GM12878 (cell line): ENCODE measurements at regions not wholly inside any gene's neighbourhood (a gene's known extent, or its start where the extent isn't known, plus 50 kb on each side); places are given as distances from the start of the nearest gene placed in this dataset.

Source experiments
- ATAC-seq: fragments of 200-7000 bp; cut with Tn5 transposase; 3 replicates; pipeline ENCODE4 v1.9.1; 2020; ENCODE audit warnings: mild to moderate bottlenecking, moderate library complexity
- BruUV-seq: library from RNA; stranded (reverse); fragments of 400-500 nt; replicated peaks from 2 replicates; lab custom pipeline; 2021; lab: Mats Ljungman, UMichigan
- CTCF ChIA-PET: fragments of 300-600 bp; sonication (Branson Sonifier 250); formaldehyde crosslinking; extraction: SDS; loops from one replicate; lab custom pipeline; 2021; ENCODE audit warnings: inconsistent platforms; lab: Yijun Ruan, JAX
- POLR2A ChIA-PET: fragments of 350-600 bp; formaldehyde crosslinking; extraction: SDS; loops from one replicate; lab custom pipeline; 2021; ENCODE audit warnings: inconsistent platforms; lab: Charles Lee
- RAD21 ChIA-PET: fragments of 300-600 bp; sonication (Branson Sonifier 250); formaldehyde crosslinking; loops from one replicate; lab custom pipeline; 2023; ENCODE audit warnings: antibody characterized with exemption; ENCODE audit not compliant: unreplicated experiment; lab: Charles Lee
- SMC1A ChIA-PET: fragments of 300-600 bp; sonication (Branson Sonifier 250); formaldehyde crosslinking; loops from one replicate; lab custom pipeline; 2023; ENCODE audit not compliant: unreplicated experiment, uncharacterized antibody; lab: Charles Lee
- DNase-seq: peaks from one replicate; pipeline ENCODE4 v3.0.0-alpha.2; 2011; ENCODE audit warnings: low read depth, low spot score
- FAIRE-seq: peaks from 3 replicates; lab custom pipeline; 2011; peaks lifted over from hg19 to GRCh38; lab: Jason Lieb, UNC
- H2AFZ ChIP-seq: 2 replicates; pipeline ENCODE4 v1.6.0; 2011; ENCODE audit warnings: low read depth, low read length, control low read depth; ENCODE audit not compliant: control insufficient read depth
- H3K27ac ChIP-seq: 2 replicates; pipeline ENCODE4 v1.5.1; 2011; ENCODE audit warnings: control low read depth; ENCODE audit not compliant: control insufficient read depth, insufficient read depth
- H3K27me3 ChIP-seq, 2 experiments: replicated peaks in 1 of 2; 2 replicates each; pipeline versions ENCODE4 v1.6.0 to v1.6.1; 2011; ENCODE audit warnings: low read length in 1 of 2; ENCODE audit not compliant: control insufficient read depth in 2 of 2, insufficient read depth in 2 of 2
- H3K36me3 ChIP-seq, 2 experiments: 2 replicates each; pipeline ENCODE4 v1.5.1; 2011; ENCODE audit warnings: low read length in 1 of 2; ENCODE audit not compliant: control insufficient read depth in 2 of 2, insufficient read depth in 2 of 2
- H3K4me1 ChIP-seq: 2 replicates; pipeline ENCODE4 v1.6.1; 2011; ENCODE audit warnings: mild to moderate bottlenecking, low read length, moderate library complexity, mixed read lengths; ENCODE audit not compliant: control insufficient read depth, insufficient read depth
- H3K4me2 ChIP-seq: 2 replicates; pipeline ENCODE4 v1.6.0; 2011; ENCODE audit warnings: control low read depth; ENCODE audit not compliant: control insufficient read depth, insufficient read depth
- H3K4me3 ChIP-seq: fragments of 200-600 bp; sonication (generic); 2 replicates; pipeline ENCODE4 v1.5.1; 2016
- H3K79me2 ChIP-seq: 2 replicates; pipeline ENCODE4 v1.6.0; 2011; ENCODE audit warnings: low read length; ENCODE audit not compliant: control insufficient read depth, insufficient read depth
- H3K9ac ChIP-seq: 2 replicates; pipeline ENCODE4 v1.8.0; 2011; ENCODE audit warnings: low read length, control low read depth, mixed read lengths; ENCODE audit not compliant: control insufficient read depth, insufficient read depth
- H3K9me3 ChIP-seq: replicated peaks from 3 replicates; pipeline ENCODE4 v1.5.1; 2011; ENCODE audit warnings: mild to moderate bottlenecking, low read length; ENCODE audit not compliant: control insufficient read depth, insufficient read depth
- H4K20me1 ChIP-seq: 2 replicates; pipeline ENCODE4 v1.6.0; 2011; ENCODE audit not compliant: control insufficient read depth, insufficient read depth
- BACH1 ChIP-seq: fragments of 450-650 bp; IDR thresholded peaks from 2 replicates; pipeline ENCODE4 v1.6.1; 2017; ENCODE audit warnings: mild to moderate bottlenecking, borderline replicate concordance
- CHD4 ChIP-seq: fragments of 200-600 bp; sonication (generic); IDR thresholded peaks from 2 replicates; pipeline ENCODE4 v1.6.1; 2016; ENCODE audit warnings: mild to moderate bottlenecking
- EZH2 ChIP-seq: IDR thresholded peaks from 2 replicates; pipeline ENCODE4 v1.6.1; 2012; ENCODE audit warnings: low read depth, mild to moderate bottlenecking, control low read depth, inconsistent platforms, low read length, borderline replicate concordance; ENCODE audit not compliant: control insufficient read depth
- IRF4 ChIP-seq: IDR thresholded peaks from 2 replicates; pipeline ENCODE4 v1.6.1; 2011; ENCODE audit warnings: low read depth, low read length
- KAT2A ChIP-seq: conservative IDR thresholded peaks from 2 replicates; pipeline ENCODE4 v1.6.1; 2011; ENCODE audit warnings: low read depth, low read length; ENCODE audit not compliant: control insufficient read depth
- KLF5 ChIP-seq: fragments of 450-650 bp; IDR thresholded peaks from 2 replicates; pipeline ENCODE4 v1.6.1; 2014; ENCODE audit warnings: mild to moderate bottlenecking; ENCODE audit not compliant: partially characterized antibody
- PAX8 ChIP-seq: fragments of 450-650 bp; IDR thresholded peaks from 2 replicates; pipeline ENCODE4 v1.6.1; 2017; ENCODE audit warnings: mild to moderate bottlenecking, moderate library complexity
- PML ChIP-seq: IDR thresholded peaks from 2 replicates; pipeline ENCODE4 v1.6.1; 2012; ENCODE audit warnings: low read length, inconsistent platforms
- RCOR1 ChIP-seq: conservative IDR thresholded peaks from 2 replicates; pipeline ENCODE4 v1.6.1; 2012; ENCODE audit warnings: low read depth, low read length, improper control_type of control experiment
- SP1 ChIP-seq: IDR thresholded peaks from one replicate; pipeline ENCODE4 v1.6.1; 2011; ENCODE audit warnings: low read depth, low read length
- SPI1 ChIP-seq: IDR thresholded peaks from 2 replicates; pipeline ENCODE4 v1.6.1; 2011; ENCODE audit warnings: low read depth, mild to moderate bottlenecking, low read length, moderate library complexity, borderline replicate concordance; ENCODE audit not compliant: insufficient read depth
- YBX1 ChIP-seq: fragments of 450-650 bp; IDR thresholded peaks from 2 replicates; pipeline ENCODE4 v1.6.1; 2016; ENCODE audit warnings: antibody characterized with exemption
- ZNF24 ChIP-seq: fragments of 450-650 bp; IDR thresholded peaks from 2 replicates; pipeline ENCODE4 v1.6.1; 2017; ENCODE audit warnings: antibody characterized with exemption, mild to moderate bottlenecking
- ZNF384 ChIP-seq: IDR thresholded peaks from 2 replicates; pipeline ENCODE4 v1.6.1; 2012; ENCODE audit warnings: low read depth, mild to moderate bottlenecking, low read length, improper control_type of control experiment, borderline replicate concordance
- ZZZ3 ChIP-seq: IDR thresholded peaks from 2 replicates; pipeline ENCODE4 v1.6.1; 2011; ENCODE audit warnings: low read depth; ENCODE audit not compliant: control insufficient read depth, insufficient read length
- WGBS: methylation state at CpG from one replicate; pipeline ENCODE4 v1.1.6; 2016; ENCODE audit warnings: low lambda C conversion rate; ENCODE audit not compliant: insufficient replicate concordance, insufficient coverage; ENCODE audit errors: missing lambda C conversion rate; 5-methylcytosine and 5-hydroxymethylcytosine counted together
- in situ Hi-C: fragments of 300-500 bp; cut with MboI; formaldehyde crosslinking; loops from 9 replicates; pipeline ENCODE4 v1.14.3; 2018; ENCODE audit warnings: mixed read lengths
- intact Hi-C: fragments of 100-400 bp; cut with micrococcal nuclease; formaldehyde crosslinking; loops from one replicate; pipeline ENCODE4 v1.14.2; 2022; ENCODE audit not compliant: unreplicated experiment
- TF ChIP-seq, protein P1 (sequence below): IDR thresholded peaks from 2 replicates; pipeline ENCODE4 v1.6.1; 2012; ENCODE audit warnings: low read depth, low read length, improper control_type of control experiment

DNA sequence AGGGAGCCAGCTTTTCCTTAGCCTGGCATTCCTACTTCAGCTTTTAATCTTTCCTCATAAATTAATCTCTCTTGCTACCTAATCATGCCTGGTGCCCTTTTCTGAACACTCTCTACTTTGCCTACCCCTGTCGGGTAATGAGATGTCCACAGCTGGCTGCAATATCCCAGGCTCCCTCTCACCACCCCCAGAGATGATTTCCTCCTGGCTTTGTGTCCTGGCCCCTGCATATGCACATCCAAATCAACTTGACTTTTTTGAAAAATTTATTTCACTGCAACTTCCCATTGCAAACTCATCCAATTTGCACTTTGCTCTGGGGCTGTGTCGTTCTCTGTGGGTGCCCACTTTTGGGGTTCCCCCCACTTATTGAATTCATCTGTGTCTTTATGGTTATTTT lies 218.1 kb upstream of the SKOR2 start:
- DNase-seq, result no peak
- no peak overlapping the region for H3K27ac ChIP-seq
- ChIA-PET CTCF (no interaction called here), POLR2A (no interaction called here), RAD21 (no interaction called here), SMC1A (interaction anchor here (0.7 to 2.0 kb wide), 2 partner anchors 9 to 287 kb away, joined by 3 to 4 read pairs; no protein-coding TSS in a partner anchor)
- 0% methylated on average over 2 of the region's 2 CpGs for WGBS
- intact Hi-C loops (no loop called here), in situ Hi-C loops (no loop called here)
- no peaks in the 10 kb centered on the region for H3K9me3 ChIP-seq
- H3K4me2 ChIP-seq, result no peak overlapping the region
- H3K4me1 ChIP-seq, result no peaks in the 10 kb centered on the region
- ATAC-seq, result no peak
- FAIRE-seq, result no peak
- no peak overlapping the region for H3K9ac ChIP-seq
- no peaks in the 10 kb centered on the region for H4K20me1 ChIP-seq
- H3K27me3 ChIP-seq, result no peaks in the 10 kb centered on the region; a peak in 2 of 4 replicates
- no peak overlapping the region for H2AFZ ChIP-seq
- no peak for TF ChIP-seq YBX1
- TF ChIP-seq ZNF24, result no peak
- TF ChIP-seq ZNF384, result no peak
- TF ChIP-seq SPI1, result no peak
- TF ChIP-seq, protein P1, sequence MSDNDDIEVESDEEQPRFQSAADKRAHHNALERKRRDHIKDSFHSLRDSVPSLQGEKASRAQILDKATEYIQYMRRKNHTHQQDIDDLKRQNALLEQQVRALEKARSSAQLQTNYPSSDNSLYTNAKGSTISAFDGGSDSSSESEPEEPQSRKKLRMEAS, result no peak
- no peak for TF ChIP-seq BACH1
- no peak for TF ChIP-seq PAX8
- no peak for TF ChIP-seq EZH2
- no peak for TF ChIP-seq RCOR1
- TF ChIP-seq IRF4, result no peak
- no peak for TF ChIP-seq KLF5
- TF ChIP-seq SP1, result no peak
- TF ChIP-seq ZZZ3, result no peak
- no peak for TF ChIP-seq PML
- TF ChIP-seq CHD4, result no peak
- no peak for TF ChIP-seq KAT2A
- H3K79me2 ChIP-seq, result no peaks in the 10 kb centered on the region
- no peaks in the 10 kb centered on the region for H3K36me3 ChIP-seq
- H3K4me3 ChIP-seq, result no peak overlapping the region
- BruUV-seq, result no TSS peak
